Left hindlimb (tissue), 1 donor: ENCODE measurements at regions not wholly inside any gene's neighbourhood (a gene's known extent, or its start where the extent isn't known, plus 50 kb on each side); places are given as distances from the start of the nearest gene placed in this dataset.
"Not testable (repeated sequence)": the region's sequence is repeated elsewhere in the genome, so short reads cannot be mapped to it uniquely, and the experiment has no call there.

Experiments
- DNase-seq: peaks from one replicate; pipeline ENCODE4 v3.0.0-alpha.2; 2018

DNA sequence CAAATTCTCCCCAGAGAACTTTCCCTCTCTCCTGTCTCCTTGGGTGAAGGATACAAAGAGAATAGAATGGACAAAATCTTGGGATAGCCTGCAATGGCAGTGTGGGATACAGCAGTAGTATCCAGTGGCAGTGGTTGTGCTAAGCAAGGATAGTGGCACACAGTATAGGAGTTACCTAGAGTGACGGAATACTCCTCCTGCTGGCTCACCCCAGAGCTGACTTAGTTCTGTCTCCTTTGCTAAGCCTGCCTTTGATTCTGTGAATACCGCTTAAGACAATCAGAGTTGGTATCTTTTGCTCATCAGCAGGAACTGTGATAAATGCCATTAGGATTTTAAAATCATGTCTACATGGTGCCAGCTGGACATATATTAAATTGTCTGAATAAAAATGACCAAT, 404.3 kb downstream of the JRKL start:
- no peak for DNase-seq

DNA sequence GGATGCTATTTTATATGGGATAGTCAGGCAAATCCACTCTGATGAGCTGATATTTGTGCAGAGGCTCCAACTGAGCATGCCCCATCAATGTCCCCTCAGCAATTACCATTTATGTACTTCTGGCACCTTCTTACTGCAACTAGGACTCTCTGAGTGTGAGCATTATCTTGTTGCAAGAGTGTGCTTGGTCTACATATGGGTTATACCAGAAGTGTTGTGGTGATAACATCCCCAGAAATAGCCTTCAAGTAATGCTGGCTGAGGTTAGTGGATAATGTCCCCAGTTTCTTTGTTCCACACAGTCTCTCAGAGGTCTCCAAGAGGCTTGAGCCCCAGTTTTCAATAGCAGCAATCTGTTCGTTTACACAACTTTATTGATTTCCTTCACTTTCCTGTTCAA, 408.6 kb downstream of the JRKL start:
- no peak for DNase-seq

DNA sequence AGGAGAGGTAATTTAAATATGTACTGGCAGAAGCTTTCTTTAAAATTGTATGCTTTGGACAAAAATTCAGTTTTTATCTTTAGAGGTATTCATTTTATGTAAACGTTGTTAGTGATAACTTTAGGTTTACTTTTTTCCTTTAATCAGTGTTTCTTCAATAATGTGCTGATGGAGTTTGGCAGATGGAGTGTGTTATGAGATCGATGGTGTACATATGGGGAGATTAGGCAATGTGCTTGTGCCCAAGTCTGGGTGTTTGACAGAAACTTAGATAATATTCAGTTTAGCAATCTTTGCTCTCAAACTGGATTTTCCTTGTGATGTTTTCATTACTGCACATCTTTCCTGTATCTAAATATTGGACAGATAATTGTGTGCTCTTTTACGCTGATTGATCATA, 425.4 kb downstream of the JRKL start:
- DNase-seq = no peak

DNA sequence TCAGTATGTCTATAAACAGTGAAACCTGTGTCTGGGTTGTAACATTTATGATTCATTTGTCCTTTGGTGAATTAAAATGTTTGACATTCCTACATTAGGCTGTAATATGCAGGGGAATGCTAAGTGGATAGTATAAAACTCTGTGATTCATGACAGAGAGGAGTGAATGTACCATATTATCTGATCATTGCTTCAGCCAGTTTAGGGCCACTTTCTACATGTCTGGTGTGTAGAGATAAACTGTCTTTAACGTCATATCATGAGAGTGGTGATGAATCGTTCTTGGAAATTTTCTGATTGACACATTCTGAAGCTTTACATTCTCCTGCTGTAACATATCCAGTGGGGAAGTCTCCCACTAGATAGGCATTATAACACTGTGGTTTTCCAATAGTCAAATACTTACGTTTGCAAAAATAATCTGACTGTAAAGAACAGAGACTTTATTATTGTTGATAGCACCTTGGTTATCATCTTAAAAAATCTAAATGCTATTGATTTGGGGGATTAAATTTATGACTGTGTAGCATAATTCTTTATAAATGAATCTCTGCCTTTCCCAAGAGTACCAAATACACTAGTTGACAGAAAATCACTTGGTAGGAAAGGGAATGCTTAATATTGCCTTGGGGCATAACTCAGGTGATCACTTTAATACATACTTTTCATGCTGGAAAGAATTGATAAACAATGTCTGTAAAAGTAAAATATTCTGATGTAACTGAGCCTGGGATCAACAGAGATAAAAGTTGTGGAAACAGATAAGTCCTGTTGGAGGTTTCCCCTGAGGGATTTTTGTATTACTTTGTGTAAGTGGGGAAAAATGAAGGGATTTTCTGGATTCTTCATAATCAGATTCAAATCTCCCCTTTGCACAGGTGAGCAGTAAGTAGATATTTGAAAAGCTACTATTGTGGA, 427.9 kb downstream of the JRKL start:
- no peak for DNase-seq

- DNase-seq = no peak
These were observed 437.4 kb downstream of the JRKL start for GRCh38 chr11:96827164-96827563.

GRCh38 chr11:96841792-96842191, 452.0 kb downstream of the JRKL start:
- DNase-seq = no peak

DNA sequence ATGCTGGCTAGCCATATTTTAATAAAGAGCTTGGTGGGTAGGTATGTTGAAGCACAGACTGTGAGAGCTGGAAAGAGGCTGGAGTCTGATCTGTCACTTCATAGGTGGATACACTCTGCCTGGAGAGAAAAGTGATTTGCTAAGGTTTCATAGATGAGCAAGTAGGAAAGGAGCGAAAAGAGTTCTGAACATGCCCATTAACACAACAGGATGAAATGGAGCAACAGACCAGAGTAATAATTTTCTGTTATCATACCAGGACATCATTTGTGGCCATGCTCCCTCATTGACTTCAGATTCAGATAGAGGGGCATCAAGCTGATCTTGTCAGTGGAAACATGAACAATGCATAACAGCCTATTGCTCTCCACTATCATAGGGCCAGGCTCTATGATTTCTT, 452.9 kb downstream of the JRKL start:
- DNase-seq = no peak

- DNase-seq = no peak
These were observed 464.6 kb downstream of the JRKL start for GRCh38 chr11:96854425-96854824.

DNA sequence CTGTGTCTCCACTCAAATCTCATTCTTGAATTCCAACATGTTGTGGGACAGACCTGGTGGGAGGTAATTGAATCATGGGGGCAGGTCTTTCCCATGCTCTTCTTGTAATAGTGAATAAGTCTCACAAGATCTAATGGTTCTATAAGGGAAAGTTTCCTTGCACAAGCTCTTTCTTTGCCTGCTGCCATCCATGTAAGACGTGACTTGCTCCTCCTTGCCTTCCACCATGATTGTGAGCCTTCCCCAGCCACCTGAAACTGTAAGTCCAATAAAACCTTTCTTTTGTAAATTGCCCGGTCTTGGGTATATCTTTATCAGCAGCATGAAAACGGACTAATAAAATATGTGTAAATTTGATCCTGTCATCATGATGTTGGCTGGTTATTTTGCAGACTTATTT, 471.9 kb downstream of the JRKL start:
- not testable (repeated sequence) for DNase-seq

DNA sequence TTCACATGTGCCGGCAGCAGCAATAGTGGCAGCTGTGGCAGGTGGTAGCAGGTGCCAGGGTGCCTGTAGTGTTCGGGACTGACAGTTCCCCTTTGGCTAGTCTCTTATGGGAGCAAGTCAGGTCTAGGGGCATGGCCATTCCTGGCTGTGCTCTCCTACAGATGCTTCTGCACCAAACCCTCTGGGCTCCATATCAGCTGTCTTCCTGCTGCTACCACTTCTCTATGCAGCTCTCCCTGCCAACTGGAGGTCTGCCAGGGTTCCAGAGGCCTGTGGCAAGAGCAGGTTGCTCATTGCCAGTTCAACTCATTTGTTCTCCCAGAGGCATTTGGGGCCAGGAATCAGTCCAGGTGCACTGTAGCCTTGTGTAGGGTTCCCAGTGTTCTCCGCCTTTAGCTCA, 473.7 kb downstream of the JRKL start:
- DNase-seq = no peak

- no peak for DNase-seq
These were observed 475.2 kb downstream of the JRKL start for GRCh38 chr11:96865020-96865419.

- DNase-seq = no peak
These were observed 479.4 kb downstream of the JRKL start for GRCh38 chr11:96869207-96869606.

DNA sequence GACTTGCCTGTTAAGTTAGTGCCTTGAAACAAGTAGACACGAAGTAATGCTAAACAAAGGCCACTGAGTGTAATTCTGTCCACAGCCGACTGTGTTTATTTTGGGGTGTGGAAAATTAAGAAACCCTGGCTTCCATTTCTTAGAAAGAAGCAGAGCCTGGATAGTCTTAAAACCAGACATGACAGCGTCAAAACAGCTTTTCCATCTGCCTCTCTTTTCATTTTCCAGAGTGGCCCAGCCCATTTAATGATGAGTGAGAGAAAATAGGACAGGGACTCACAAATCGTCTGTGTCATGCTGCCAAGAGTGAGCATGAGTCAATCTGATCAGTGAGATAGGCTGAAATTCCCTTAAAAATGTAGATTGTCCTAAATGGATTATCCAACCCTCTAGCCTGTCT, 485.9 kb downstream of the JRKL start:
- DNase-seq = no peak

DNA sequence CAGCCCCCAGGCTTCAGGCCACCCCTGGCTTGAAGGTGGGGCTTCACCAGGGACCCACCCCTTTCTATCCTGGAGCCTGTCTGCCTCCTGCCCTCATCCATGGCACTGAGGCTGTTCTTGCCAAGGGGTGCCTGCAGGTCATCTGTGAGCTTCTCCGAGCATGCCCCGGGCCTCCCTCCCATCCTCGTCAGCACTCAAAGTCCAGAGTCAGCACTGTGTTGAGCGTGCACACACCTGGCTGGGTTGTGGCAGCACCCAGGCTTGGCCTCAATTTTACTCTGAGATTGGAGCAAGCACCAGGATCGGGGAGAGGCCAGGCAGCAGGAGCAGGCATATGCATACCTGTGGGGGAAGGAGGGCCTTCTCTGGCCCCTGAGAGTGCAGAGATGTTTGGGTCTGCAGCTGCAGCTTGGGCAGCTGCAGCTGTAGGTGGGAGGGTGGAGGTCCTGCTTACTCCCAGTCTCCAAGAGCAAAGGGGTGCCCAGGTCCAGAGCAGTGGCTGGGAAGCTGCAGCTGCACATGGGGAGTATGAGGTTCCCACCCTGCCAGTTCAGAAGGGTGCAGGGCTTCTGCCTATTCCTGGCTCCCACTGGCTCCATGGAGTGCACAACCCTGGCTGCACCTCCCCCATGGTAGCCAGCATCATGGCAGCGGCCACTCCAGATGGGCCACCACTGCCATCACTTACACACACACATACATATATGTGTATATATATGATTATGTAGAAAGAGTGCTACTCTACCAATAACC, 488.7 kb downstream of the JRKL start:
- DNase-seq = no peak

- not testable (repeated sequence) for DNase-seq
These were observed 492.8 kb downstream of the JRKL start for GRCh38 chr11:96882622-96883021.

DNA sequence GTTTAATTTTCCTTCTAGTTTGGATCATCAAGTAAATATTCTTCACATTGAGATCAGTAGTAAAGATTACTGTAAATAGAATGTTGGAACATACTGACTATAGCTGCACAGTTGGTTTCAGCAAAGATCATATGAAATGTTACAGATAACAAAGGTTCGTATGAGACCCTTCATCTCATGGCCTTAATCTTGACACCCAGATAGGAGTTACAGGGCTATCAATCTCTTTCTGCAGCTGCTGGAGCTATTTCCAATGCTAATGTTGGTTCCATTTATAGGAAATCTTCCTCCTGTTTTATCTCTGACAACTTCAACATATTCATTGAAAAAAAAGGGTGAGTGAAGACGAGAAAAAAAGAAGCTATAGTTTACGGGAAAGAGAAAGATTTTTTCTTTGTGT, 495.6 kb downstream of the JRKL start:
- DNase-seq = no peak

GRCh38 chr11:96885912-96886311, 496.1 kb downstream of the JRKL start:
- DNase-seq = no peak

- DNase-seq = no peak
These were observed 504.2 kb downstream of the JRKL start for GRCh38 chr11:96893988-96894387.

DNA sequence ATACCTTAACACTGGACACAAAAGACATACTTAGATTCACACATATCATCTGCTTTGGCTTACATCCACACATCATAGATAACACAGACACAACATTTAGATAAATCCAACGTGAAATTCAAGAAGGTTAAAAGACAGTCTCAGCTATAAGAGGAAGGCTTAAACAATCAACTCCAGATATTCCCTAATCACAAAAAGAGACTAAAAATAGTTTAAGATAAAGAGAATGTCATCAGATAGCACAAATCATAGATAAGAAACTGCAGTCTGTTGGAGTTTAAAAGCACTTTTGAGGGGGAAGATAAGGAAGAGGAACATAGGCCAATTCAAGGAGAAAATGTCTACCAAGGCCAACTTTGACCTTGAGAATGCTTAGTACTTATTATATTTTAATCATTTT, 504.8 kb downstream of the JRKL start:
- no peak for DNase-seq

DNA sequence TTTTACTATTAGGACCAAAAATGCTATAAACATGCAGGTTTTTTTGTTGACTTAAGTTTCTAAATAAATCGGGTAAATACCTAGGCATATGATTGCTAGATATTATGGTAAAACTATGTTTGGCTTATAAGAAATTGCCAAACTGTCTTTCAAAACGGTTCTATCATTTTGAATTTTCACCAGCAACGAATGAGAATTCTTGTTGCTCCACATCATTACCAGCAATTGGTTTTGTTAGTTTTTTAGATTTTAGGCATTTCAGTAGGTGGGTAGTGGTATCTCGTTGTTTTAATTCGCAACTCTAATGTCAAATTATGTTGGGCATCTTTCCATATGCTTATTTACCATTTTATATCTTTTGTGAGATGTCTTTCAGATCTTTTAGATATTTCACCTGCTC, 510.2 kb downstream of the JRKL start:
- DNase-seq = no peak

GRCh38 chr11:96905143-96905542, 515.3 kb downstream of the JRKL start:
- no peak for DNase-seq

- no peak for DNase-seq
These were observed 515.9 kb downstream of the JRKL start for GRCh38 chr11:96905663-96906062.

DNA sequence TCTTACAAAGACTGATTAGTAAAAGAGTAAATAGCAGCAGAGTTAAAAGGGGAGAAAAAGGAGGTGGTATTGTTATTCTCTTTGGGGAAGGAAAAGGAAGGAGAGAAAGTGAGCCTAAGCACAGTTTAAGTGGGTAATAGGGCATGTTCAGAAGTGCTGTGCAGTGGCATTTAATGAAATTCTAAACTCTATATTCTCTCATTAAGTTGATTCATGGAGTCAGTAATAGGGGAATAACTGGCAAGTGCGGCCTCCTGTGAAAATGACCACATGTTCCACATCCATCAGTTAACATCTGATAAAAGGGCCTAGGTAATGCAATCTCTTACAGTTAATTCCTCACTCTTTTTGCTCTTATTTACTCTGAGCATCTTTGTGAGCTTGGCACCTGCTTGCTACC, 516.7 kb downstream of the JRKL start:
- no peak for DNase-seq

DNA sequence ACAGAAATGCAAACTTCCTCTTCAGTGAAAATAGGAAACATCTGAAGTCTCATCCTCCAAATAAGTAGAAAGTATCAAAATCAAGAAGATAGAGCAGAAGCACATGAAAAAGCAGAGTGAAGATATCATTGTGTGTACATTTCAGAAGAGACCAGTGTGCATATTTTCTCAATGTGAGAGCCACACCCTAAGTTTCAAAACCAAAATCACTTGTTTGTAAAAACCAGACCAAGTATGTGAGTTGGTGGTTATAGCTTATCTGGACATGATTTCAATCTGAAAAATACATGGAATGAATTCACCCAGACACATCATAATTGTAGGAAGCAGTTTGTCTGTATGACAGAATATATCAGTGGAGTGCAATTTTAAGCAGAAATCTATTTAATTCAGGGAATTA, 536.0 kb downstream of the JRKL start:
- DNase-seq = no peak
